ENCODE measurements at regions not wholly inside any gene's neighbourhood (a gene's known extent, or its start where the extent isn't known, plus 50 kb on each side); places are given as distances from the start of the nearest gene placed in this dataset.
A peak's percentile ranks its signal among the peaks of the same experiment; 100 is the strongest.

DNA sequence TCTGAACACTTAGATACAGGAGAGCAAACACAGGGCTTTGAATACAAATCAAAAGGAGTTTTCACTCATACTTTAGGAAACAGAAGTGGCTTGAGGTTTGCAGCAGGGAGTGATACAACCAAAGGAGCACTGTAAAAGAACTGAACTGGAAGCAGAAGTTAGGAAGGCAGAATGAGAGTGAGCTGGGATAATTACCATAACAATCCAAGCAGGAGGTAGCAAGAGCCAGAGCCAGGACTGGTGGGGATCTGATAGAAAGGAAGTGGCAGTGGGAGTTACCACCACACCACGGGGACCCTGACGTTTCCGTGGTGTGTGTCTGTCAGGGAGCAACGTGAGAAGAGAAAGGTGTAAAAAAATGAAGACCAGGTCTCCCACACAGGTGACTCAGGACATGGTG lies 81.3 kb upstream of the EPB41L3 start:
- no peak overlapping the region for H3K4me3 ChIP-seq (replicated peaks; ENCODE audit: low read depth, low read length)
- no peak for DNase-seq (ENCODE audit: low read depth)
- TF ChIP-seq, protein P1, sequence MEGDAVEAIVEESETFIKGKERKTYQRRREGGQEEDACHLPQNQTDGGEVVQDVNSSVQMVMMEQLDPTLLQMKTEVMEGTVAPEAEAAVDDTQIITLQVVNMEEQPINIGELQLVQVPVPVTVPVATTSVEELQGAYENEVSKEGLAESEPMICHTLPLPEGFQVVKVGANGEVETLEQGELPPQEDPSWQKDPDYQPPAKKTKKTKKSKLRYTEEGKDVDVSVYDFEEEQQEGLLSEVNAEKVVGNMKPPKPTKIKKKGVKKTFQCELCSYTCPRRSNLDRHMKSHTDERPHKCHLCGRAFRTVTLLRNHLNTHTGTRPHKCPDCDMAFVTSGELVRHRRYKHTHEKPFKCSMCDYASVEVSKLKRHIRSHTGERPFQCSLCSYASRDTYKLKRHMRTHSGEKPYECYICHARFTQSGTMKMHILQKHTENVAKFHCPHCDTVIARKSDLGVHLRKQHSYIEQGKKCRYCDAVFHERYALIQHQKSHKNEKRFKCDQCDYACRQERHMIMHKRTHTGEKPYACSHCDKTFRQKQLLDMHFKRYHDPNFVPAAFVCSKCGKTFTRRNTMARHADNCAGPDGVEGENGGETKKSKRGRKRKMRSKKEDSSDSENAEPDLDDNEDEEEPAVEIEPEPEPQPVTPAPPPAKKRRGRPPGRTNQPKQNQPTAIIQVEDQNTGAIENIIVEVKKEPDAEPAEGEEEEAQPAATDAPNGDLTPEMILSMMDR (IDR thresholded peaks at IDR 0.05; ENCODE audit: low read length, missing control alignments) = no peak

DNA sequence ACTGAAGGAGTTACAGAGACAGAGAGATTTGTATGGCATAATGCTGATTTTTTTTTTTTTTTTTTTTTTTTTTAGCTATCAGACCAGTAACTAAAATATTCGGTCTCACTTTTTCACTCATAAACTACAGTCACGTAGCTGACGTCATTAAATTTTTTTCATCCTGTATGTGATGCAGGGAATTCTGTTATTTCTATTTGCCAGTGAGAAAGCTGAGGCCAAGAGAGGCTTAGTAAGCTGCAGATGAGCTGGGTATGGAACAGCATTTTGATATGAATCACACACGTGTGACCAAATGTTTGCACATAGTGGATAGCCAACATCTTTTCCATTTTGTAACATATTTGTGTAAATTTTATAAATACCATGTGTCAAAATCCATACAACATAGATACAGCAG lies 79.1 kb upstream of the EPB41L3 start:
- TF ChIP-seq, protein P1 (IDR thresholded peaks at IDR 0.05; ENCODE audit: low read length, missing control alignments) = no peak

DNA sequence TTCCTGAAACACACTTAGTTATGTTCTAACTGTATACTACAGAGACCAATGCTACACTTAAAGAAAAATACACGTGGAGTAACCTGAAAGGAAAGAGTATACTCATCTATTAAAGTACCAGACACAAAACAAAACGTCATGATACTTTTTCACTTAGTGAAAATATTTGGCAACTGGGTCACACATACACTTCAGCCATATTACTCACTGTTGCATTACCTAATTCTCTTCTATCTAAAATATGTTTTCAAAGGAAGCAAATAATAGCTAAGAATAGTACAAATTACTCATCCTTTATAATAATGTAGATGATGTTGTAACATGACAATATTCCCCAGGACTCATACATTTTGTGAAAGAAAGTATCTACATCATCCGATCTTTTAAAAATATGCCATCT lies 76.5 kb upstream of the EPB41L3 start:
- TF ChIP-seq, protein P1 (IDR thresholded peaks at IDR 0.05; ENCODE audit: low read length, missing control alignments) = no peak
- no peak overlapping the region for H3K4me3 ChIP-seq (replicated peaks; ENCODE audit: low read depth, low read length)
- peak; percentile 65 for DNase-seq (ENCODE audit: low read depth)

More for the DNA sequence above, 79.1 kb upstream of the EPB41L3 start:
- no peak overlapping the region for H3K4me3 ChIP-seq (replicated peaks; ENCODE audit: low read depth, low read length)
- no peak for DNase-seq (ENCODE audit: low read depth)

DNA sequence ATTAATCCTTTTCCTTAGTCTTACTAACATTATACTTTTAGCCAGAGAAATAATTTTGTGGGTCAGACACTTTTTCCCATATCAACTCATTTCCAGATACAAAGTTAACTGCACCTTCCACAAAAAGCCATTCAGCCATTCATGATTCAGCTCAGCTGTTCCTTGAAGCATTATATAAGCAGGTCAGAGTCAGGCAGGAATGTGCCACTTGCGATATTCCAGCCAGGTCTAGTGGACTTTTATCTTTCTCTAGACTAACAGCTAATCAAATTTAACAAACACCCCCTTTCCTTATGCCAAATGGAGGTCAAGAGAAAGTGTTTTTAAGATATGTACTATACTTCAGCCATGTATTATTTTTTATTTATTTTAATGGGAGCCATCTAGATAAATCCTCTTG lies 75.6 kb upstream of the EPB41L3 start:
- H3K4me3 ChIP-seq (replicated peaks; ENCODE audit: low read depth, low read length) = no peak overlapping the region
- TF ChIP-seq, protein P1 (IDR thresholded peaks at IDR 0.05; ENCODE audit: low read length, missing control alignments) = no peak
- DNase-seq (ENCODE audit: low read depth) = no peak

DNA sequence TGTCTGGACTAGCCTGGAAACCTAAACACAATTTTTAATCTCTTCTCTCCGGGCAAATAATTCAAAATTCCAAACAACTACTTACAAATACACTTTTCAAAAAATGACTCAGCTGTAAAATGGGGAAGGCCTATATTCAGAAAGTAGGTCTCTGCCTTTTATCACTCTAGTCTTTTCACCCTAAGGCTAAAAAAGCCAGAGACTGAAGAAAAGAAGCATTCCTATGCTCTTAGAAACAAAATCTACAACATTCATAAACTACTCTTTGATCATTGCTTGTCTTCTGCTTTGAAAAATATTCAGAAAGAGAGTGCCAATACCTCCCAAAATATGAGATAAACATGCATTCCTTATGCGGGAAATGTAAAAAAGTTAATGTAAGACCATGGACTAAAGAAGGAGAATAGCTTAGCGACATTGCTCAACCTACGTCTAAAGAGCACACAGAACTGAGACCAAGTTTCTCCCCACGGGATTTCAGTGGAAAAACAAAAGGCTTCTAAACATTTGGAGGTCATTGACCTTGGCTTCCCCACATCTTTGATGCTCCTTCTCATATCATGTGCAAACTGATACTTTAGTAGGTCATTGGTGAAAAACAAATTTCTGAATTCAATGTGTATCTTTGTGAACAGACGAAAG lies 74.4 kb upstream of the EPB41L3 start:
- no peak for DNase-seq (ENCODE audit: low read depth)
- no peak overlapping the region for H3K4me3 ChIP-seq (replicated peaks; ENCODE audit: low read depth, low read length)
- TF ChIP-seq, protein P1 (IDR thresholded peaks at IDR 0.05; ENCODE audit: low read length, missing control alignments) = no peak

DNA sequence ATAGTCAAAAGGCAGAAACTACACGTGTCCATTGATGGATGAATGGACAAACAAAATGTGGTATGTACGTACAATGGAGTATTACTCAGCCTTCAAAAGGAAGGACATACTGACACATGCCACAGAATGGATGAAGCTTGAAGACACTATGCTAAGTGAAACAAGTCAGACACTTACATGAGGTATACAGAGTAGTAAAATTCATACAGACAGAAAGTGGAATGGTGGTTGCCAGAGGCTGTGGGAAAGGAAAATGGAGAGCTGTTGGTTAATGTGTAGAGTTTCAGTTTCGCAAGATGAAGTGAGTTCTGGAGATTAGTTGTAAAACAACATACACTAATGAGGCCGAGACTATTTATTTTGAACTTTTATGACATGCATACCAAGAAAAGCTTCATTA lies 67.4 kb upstream of the EPB41L3 start:
- TF ChIP-seq, protein P1 (IDR thresholded peaks at IDR 0.05; ENCODE audit: low read length, missing control alignments) = no peak
- no peak overlapping the region for H3K4me3 ChIP-seq (replicated peaks; ENCODE audit: low read depth, low read length)
- no peak for DNase-seq (ENCODE audit: low read depth)

DNA sequence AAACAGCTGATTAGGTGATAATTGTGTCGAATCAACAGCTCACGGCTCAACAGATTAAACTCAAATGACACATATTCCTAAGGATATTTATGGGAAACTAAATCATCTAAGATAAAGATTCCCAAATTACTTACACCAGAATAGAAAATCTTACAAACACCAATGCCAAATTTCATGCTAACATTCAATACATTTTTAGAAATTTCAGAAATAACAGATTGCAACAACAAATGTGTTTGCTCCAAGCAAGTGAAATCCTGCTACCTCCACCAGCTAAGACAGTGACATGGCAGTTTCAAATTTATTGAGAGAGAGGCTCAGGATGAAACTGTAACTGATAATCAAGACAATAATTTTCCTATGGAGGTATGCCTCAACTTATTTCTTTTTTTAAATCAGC lies 65.0 kb upstream of the EPB41L3 start:
- H3K4me3 ChIP-seq (replicated peaks; ENCODE audit: low read depth, low read length) = no peak overlapping the region
- TF ChIP-seq, protein P1 (IDR thresholded peaks at IDR 0.05; ENCODE audit: low read length, missing control alignments) = no peak
- DNase-seq (ENCODE audit: low read depth) = no peak

Data from fibroblast of pulmonary artery (primary cell).